ENCODE measurements at regions not wholly inside any gene's neighbourhood (a gene's known extent, or its start where the extent isn't known, plus 50 kb on each side); places are given as distances from the start of the nearest gene placed in this dataset.

DNA sequence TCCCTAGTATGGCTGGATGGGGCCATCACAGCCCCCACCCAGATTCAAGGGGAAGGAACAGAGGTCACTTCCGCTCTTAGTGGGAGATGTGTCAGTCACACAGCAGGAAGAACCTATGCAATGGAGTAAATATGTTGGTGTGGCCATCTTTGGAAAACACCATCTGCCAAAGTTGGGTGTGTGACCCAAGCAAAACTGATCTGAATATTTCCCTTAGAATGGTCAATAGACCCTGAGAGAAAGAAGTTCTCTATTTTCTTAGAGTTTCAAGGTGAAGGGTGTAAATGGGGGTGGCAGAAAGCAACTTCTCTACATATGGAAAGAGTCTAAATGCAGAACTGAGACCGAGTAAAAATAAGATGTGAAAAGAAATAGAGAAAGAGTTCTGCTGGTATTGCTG lies 212.7 kb downstream of the ESM1 start:
- DNase-seq (ENCODE audit: low read depth) = no peak

DNA sequence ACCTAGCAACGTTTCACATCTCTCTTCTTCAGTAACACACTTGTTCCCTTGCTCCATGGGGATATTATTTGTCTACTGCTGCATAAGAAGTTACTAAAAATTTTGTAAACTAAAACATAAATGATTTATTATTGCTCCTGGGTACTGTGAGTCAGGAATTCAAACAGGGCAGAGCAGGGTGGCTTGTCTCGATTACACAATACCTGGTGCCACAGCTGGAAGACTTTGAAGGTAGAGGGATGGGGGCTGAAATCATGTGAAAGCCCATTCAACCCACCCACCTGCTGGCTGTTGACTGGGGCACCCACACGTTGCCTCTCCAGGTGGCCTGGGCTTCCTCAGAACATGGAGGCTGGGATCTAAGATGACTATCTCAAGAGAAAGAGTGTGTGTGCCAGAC lies 213.2 kb downstream of the ESM1 start:
- no peak for DNase-seq (ENCODE audit: low read depth)

DNA sequence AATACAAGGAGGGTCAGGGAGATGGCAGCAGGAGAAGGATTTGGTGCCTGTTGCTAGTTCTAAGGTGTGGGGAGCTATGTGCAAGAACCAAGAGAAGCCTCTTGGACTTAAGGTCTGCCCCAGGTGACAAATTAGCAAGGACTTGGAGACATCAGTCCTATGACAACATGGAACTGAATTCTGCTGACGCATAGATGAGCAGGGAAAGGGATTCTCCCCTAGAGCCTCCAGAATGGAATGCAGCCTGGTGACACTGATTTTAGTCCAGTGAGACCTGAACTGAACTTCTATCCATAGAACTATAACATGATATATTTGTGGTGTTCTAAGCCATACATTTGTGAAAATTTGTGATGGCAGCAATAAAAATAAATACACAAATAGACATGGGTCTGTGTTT lies 215.6 kb downstream of the ESM1 start:
- no peak for DNase-seq (ENCODE audit: low read depth)

DNA sequence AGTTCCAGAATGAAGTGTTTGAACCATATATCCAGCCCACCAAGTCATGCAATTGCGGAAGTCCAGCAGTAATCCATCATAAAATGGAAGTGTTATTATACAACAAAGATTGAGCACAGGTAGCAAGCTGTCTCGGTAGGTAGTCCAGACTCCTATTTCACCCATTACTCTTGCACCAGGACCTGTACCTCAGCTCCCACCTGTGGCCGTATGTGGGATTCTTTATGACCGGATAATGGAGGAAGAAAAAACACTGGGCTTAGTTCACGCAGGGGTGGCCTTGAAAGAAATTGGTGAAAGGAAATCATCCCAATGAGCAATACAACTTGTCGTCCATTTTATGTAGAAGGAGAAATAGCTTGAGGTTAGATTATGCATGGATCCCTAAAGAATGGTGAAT lies 216.3 kb downstream of the ESM1 start:
- DNase-seq (ENCODE audit: low read depth) = no peak

DNA sequence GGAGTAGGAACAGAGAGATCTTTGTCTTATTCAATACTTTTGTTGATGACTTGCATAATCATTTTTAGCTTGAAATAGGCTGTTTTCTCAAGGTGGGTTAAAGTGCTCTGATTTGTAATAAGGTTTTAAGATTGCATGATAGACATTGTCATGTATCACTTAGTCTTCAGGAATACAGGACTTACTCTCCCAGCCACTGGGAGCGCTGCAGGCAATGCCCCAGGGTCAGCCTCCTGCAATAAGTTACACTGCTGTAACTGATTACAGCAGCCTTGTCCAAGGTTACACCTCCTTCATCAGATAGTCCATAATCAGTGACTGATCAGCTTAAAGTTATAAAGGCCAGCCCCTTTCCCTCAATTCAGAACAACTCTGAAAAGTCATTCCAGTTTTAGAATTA lies 218.6 kb downstream of the ESM1 start:
- no peak for DNase-seq (ENCODE audit: low read depth)

DNA sequence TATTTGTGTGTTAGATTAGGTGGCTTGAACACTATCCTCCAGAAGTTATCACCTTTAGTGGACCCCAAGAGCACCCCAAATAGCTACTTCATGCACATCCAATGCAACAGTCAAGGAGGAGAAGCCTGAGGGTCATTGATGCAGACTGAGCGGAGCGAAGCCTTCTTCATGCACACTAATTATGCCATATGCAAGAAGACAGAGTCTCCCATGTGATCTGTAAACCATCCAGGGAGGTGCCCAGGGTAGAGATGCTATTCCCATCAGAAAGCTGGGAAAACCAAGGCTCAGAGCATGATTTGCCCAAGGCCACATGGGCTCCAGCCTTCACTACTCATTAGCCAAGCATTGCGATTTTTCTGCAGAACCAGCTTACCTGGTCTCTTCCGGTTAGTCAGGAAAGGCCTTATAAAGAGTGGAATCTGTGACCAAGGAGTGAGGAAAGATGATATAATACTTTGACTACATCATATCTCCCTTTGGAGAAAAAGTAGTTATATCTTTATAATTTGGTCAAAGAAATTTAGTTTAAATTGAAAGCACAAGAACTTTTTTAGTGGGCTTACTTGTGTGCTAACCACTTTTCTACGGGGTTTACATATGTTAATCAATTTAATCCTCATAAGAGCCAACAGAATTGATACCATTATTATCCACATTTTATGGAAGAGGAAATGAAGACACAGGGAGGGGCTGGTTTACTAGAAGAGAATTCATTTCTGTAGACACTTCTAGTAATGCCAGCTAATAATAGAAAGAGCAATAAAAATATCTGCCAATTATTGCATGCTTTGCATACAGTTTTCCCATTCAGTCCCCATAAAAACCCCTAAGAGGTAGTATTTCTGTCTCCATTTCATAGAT lies 220.0 kb downstream of the ESM1 start:
- DNase-seq (ENCODE audit: low read depth) = no peak

DNA sequence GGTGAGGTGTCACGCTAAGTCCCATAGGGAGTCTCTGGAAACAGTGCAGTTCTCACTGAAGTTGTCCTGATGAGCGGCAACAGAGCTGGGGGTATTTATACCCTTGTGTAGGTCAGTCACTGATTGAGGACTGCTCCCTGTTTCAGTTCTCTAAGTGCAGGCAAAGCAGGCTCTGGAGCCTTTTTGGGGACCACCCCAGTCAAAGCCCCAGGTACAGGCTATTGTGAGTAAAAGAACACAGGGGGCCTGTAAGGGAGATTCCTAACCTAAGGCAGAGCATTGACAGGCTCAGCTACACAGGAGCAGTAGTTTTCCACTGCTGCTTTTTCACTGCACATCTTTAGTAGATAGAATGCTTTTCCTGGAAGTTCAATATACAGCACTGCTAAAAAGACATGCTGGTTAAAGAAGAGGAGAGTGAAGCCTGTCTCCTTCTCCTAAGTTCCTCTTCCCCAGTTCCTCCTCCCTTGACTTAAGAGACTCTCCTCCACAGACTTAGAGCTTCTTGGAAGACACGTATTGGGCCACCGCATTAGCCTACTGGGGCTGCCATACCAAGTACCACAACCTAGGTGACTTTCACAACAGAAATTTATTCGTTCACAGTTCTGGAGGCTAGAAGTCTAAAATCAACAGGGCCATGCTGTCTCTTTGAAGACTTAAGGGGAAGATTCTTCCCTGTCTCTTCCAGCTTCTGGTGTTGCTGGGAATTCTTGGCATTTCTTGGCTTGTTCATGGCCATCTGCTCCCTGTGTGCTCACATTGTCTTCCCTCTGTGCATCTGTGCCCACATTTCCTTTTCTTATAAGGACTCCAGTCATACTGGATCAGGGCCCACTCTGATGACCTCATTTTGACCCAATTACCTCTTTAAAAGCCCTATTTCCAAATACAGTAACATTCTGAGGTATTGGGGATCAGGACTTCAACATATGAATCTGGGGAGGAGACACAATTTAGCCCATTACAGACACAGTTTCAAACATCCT lies 221.0 kb downstream of the ESM1 start:
- peak; percentile 54 for DNase-seq (ENCODE audit: low read depth)

DNA sequence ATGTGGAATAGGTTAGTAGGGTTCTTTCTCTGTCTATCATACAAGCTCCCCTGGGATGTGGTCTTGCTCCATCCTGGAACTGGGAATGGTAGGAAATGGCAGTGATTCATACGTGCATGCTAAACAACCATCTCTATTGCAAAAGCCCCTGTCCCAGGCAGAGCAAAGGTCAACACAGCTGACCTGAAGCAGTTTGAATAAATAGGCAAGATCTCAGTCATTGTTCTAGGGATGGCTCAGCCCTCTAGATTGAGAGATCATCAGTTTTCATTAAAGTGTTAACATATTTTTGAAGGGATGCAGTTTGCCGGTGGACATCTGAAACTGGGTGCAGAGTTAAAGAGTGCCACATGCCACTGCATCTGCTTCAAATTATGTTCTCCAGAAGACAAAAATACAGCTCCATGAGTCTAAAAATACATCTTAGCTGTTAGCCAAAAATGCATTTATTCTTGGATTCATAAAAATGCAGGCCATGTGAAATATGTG lies 224.1 kb downstream of the ESM1 start:
- peak; percentile 95 for DNase-seq (ENCODE audit: low read depth)

DNA sequence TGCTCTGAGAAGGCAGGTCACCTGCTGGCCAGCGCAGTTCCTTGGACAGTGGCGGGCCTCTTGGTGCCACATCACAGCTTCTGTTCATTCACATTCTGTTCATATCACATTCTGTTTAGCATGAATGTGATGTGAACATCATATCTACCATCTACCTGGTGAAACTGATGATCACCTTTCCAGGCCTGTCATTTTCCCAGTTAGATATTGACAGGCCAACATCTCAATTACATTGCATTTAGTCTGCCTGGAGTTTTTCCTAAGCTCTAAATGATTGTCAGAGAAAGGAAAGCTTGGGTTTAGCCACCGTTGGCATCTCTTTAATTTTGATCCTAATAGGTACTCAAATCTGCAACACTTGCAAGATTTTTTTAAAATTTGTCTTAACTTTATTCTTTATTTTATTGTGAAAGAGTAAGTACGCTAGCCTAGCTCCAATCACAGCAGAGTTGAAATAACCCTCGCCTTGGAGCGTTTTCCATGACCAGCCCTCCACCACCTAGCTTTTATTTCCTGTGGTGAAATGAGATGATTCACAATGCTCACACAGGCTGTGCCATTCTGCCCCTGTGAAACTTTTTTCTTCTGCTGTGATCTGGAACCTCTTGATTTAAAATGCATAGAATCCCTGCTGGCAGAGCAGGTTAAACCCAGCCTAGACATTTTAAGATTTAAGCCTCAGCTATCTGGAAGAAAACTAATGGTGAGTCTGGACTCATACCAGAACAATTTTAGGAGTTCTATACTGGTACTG lies 225.0 kb downstream of the ESM1 start:
- peak; percentile 53 for DNase-seq (ENCODE audit: low read depth)

DNA sequence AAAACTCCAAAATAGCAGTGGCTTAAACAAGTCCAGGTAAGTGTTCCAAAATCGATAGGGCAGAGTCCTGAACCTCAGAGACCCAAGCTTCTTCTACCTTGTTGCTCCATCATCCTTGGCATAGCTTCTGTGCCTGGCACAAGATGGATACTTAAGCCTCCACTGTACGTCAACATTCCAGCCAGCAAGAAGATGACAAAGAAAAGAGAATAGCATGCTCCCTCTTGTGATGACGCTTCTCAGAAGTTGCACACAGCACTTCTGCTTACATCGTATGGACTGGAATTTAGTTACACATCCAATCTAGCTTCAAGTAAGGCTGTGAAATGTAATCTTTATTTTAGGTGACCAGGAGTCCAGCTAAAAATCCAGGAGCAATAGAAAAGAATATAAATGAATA lies 227.4 kb downstream of the ESM1 start:
- DNase-seq (ENCODE audit: low read depth) = no peak

DNA sequence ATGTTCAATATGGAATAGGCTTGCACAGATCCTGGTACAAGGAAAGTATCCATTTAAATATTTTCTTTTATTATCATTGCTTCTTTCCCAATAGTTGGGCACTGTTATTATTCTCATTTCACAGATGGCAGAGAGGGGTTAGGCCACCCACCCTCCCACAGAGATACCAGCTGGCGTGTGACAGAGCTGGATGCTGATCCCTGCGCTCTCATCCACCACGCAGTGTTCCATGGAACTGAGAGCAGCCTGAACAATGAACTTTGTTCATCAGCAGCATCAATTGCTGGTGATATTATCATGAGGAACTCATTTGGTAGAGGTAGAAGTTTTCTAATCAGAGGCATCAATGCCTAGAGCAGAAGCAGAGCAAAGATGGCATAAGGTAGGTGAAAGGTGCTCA lies 227.9 kb downstream of the ESM1 start:
- DNase-seq (ENCODE audit: low read depth) = no peak

DNA sequence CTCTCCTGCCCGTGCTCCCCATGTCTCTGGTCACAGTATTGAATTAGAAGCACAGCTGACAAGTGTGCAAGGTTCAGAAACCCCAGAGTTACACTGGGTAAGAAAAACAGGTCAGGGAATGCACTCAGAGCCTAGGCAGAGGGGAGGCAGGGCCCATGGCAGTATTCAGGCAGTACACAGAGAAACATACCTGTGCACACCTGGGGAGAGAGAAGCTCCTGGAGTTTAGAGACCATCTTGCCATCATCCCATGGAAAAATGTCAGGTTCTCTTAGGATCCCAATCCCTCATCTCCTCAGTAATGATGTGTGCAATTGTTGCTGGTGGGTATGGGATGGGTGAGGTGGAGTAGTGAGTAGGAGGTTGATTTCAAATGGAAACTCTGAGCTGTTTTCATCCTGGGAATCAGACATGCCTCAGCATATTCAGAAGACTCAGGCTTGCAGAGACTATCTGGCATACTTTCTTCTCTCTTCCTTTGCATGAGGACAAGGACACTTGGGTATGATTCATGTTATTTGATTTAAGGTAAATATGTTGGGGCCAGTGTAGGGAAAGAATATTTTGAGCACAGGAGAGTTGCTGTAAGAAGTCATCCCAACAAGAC lies 228.5 kb downstream of the ESM1 start:
- DNase-seq (ENCODE audit: low read depth) = no peak

DNA sequence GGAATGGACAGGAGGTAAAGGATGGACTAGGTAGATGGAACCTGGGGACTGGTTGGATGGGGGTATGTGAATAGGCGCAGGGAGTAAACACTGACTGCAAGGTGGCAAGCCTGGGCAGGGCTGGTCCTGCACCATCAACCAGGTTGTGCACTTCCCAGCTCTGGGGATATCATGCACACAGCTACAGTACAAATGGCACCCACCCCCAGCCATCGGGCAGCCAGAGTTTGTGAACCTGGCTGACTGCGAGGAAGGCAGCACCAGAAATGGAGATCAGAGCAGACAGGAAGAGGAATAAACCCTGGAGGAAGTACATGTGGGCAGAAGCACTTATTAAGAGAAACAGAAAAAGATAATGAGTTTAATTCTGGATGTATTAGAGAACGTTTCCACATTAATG lies 229.1 kb downstream of the ESM1 start:
- no peak for DNase-seq (ENCODE audit: low read depth)

DNA sequence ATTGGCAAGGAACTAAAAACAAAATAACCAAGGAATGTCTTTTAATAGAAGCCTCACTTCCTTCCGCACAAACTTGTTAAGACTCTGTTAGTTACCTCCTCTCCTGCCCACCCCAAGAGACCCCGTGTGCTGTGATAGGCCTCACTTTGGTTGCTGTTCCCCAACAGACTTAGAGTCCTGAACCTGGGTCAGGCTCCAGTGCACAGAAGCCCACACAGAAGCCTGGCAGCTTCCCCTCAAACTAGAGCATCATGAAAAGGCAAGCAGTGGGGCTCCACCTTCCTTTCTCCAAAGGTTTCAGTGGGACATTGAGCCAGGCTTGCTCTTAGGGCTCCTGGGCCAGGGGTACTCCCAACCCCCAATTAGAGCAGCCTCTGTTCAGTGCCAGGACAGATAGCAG lies 230.5 kb downstream of the ESM1 start:
- DNase-seq (ENCODE audit: low read depth) = no peak

DNA sequence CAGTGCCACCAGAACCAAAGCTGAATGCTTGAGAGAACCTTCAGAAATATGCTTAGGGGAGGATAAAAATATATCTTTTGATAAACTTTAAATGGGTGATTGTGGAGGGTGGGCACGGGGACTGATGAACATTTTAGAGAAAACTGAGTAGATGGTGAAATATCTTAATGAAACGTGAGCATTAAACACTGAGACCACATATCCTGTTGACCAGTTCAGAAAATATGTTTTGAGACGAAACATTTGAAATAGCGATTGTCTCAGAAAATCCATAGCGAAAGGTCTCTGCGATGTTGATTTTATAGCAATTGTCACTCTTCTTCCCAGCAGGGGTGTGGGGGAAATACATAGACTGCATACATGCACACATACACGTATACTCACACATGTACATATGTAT lies 231.0 kb downstream of the ESM1 start:
- no peak for DNase-seq (ENCODE audit: low read depth)

DNA sequence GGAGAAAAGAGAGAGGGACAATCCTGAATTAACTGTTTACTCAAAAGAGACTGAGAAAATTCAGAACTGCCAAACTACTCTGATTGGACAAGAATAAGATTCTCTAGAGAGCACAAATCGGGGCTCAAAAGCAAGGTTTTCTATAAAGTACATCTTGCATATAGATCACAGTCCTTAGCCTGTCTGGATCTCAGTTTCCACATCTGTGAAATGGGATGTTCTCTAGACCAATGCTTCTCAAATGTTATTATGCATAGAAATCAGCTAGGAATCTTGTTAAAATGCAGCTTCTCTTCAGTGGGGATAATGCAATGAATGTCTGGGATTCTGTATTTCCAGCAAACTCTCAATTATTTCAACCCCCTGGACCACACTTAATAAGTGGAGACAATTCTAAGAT lies 231.6 kb downstream of the ESM1 start:
- no peak for DNase-seq (ENCODE audit: low read depth)

DNA sequence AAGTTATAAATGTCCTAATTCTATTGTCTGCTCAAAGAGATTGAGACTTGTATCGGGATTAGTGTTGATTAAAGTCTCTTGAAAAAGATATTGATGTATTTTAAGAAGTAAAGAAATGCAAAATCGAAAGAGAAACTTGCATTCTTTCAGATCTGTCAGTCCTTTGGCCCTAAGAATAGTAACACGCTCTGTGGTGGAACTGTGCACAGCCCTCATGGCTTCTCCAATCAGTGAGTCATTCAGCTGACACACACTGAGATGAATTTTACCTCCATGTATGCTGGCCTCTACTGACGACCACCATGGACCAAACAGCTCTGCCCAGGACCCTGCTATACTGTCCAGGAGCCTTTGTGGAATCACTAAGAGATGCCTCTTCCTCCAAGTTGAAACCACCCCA lies 232.4 kb downstream of the ESM1 start:
- peak; percentile 47 for DNase-seq (ENCODE audit: low read depth)

DNA sequence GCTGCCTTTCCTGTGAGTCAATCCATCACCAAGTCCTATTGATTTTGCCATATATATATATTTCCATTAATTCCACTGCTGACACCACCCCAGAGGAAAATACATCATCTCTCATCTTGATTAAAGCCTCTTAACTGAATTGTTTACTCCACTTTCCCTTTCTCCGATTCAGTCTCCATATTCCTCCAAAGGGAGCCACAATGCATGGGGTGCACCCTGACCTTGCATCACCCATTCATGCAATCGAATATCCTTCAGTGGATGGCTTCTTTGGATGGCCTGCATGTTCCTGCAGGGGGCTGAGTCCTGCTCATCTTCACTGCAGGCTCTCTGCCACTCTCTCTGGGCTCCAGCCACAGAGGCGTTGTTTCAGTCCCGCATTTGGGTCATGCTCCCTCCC lies 231.0 kb downstream of the SNX18 start:
- DNase-seq (ENCODE audit: low read depth) = no peak

DNA sequence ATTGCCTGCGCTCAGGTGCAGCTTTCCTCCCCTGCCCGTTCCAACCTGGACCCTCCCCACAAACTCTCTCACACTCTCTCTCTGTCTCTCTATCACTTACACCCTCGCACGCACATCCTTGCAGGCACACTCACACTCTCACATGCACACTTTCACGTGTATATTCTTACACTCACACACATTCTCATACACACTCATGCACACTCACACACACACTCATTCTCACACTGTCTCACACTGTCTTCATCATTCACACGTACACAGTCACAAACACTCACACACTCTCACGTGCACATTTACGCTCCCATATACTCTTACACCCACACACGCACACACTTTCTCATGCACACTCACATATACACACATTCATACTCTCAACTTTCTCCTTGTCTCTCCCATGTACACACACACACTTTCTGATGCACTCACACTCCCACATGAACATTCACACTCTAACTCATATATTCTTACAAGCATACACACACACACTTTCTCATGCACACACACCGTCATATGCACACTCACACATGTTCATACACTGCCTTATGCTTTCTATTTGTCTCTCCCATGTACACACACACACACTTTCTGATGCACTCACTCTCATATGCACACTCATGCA lies 229.3 kb downstream of the SNX18 start:
- DNase-seq (ENCODE audit: low read depth) = no peak

DNA sequence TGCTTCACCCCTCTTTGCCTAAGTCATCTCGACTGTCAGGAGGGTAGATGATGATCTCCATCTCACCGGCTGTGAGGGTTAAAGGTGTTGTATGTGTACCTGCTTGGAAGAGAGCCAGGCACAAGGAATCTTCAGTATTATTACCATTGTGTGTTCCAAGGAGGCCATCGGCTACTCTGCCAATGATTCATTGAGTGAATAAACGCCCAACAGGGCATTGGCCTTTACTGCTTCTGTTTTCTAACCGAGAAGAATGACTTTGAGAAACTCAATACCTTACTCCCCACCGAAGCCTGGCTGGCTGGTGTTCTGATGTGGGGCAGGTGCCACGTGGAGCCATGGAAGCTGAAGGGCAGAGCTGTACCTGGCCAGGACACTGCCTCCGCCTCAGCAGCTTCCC lies 228.8 kb downstream of the SNX18 start:
- DNase-seq (ENCODE audit: low read depth) = no peak

DNA sequence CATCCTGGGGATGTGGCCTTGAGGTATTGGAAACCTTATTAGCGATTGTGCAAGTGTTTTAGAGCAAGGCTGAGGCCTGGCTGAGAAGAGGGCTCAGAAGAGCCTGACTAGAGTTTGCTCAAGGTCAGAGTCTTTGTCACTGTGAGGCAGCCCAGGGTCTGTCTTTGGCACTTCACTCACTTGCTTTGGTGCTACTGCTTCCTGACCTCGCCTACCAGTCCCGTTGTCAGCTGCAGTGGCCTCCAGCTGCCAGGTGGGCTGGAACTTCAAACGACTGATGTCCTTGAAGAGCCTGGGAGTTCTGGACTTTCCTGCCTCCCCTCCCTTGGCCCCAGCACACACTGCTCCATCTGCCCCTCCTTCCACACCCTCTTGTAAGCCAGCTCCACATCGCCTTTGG lies 228.0 kb downstream of the SNX18 start:
- no peak for DNase-seq (ENCODE audit: low read depth)

Measured in LHCN-M2 (cell line).